ENCODE measurements at regions not wholly inside any gene's neighbourhood (a gene's known extent, or its start where the extent isn't known, plus 50 kb on each side); places are given as distances from the start of the nearest gene placed in this dataset.

- DNase-seq, result no peak
These were observed 276.7 kb upstream of the ARRDC4 start for GRCh38 chr15:97683831-97684230.

GRCh38 chr15:97684249-97684648 lies 276.3 kb upstream of the ARRDC4 start:
- DNase-seq, result no peak

- DNase-seq, result no peak
These were observed 274.2 kb upstream of the ARRDC4 start for GRCh38 chr15:97686324-97686723.

- no peak for DNase-seq
These were observed 272.8 kb upstream of the ARRDC4 start for GRCh38 chr15:97687654-97688053.

GRCh38 chr15:97688177-97688576 lies 272.3 kb upstream of the ARRDC4 start:
- DNase-seq, result no peak

GRCh38 chr15:97688886-97689285 lies 271.6 kb upstream of the ARRDC4 start:
- DNase-seq, result no peak

GRCh38 chr15:97691078-97691477 lies 269.4 kb upstream of the ARRDC4 start:
- DNase-seq, result no peak

- no peak for DNase-seq
These were observed 268.7 kb upstream of the ARRDC4 start for GRCh38 chr15:97691799-97692198.

GRCh38 chr15:97692301-97693015 lies 268.0 kb upstream of the ARRDC4 start:
- no peak for DNase-seq

- DNase-seq, result no peak
These were observed 266.0 kb upstream of the ARRDC4 start for GRCh38 chr15:97694456-97694855.

GRCh38 chr15:97703400-97703799 lies 257.1 kb upstream of the ARRDC4 start:
- no peak for DNase-seq

GRCh38 chr15:97706059-97706458 lies 254.4 kb upstream of the ARRDC4 start:
- DNase-seq, result no peak

- DNase-seq, result no peak
These were observed 252.3 kb upstream of the ARRDC4 start for GRCh38 chr15:97708252-97708651.

GRCh38 chr15:97712530-97712929 lies 248.0 kb upstream of the ARRDC4 start:
- no peak for DNase-seq

- no peak for DNase-seq
These were observed 242.7 kb upstream of the ARRDC4 start for GRCh38 chr15:97717806-97718205.

- DNase-seq, result no peak
These were observed 242.0 kb upstream of the ARRDC4 start for GRCh38 chr15:97718509-97718908.

- DNase-seq, result no peak
These were observed 231.7 kb upstream of the ARRDC4 start for GRCh38 chr15:97728791-97729190.

- DNase-seq, result no peak
These were observed 231.2 kb upstream of the ARRDC4 start for GRCh38 chr15:97729270-97729669.

GRCh38 chr15:97730315-97730714 lies 230.2 kb upstream of the ARRDC4 start:
- no peak for DNase-seq

GRCh38 chr15:97731859-97732258 lies 228.6 kb upstream of the ARRDC4 start:
- DNase-seq, result no peak

GRCh38 chr15:97733373-97733772 lies 227.1 kb upstream of the ARRDC4 start:
- DNase-seq, result no peak

GRCh38 chr15:97736748-97737147 lies 223.8 kb upstream of the ARRDC4 start:
- no peak for DNase-seq

GRCh38 chr15:97745481-97746071 lies 214.9 kb upstream of the ARRDC4 start:
- peak; percentile 7 for DNase-seq

- no peak for DNase-seq
These were observed 213.2 kb upstream of the ARRDC4 start for GRCh38 chr15:97747342-97747741.

GRCh38 chr15:97748576-97748975 lies 211.9 kb upstream of the ARRDC4 start:
- DNase-seq, result no peak

All from CD4-positive, alpha-beta T cell treated with Interleukin-12 subunit alpha and Interleukin-12 subunit beta, for 1 hour (primary cell).